Activated CD4-positive, CD25-positive, alpha-beta regulatory T cell (primary cell): ENCODE measurements at regions not wholly inside any gene's neighbourhood (a gene's known extent, or its start where the extent isn't known, plus 50 kb on each side); places are given as distances from the start of the nearest gene placed in this dataset.

Experiments used
- DNase-seq, 4 experiments: peaks; one replicate each; lab custom pipeline; 2025; lab: John Stamatoyannopoulos, UW

DNA sequence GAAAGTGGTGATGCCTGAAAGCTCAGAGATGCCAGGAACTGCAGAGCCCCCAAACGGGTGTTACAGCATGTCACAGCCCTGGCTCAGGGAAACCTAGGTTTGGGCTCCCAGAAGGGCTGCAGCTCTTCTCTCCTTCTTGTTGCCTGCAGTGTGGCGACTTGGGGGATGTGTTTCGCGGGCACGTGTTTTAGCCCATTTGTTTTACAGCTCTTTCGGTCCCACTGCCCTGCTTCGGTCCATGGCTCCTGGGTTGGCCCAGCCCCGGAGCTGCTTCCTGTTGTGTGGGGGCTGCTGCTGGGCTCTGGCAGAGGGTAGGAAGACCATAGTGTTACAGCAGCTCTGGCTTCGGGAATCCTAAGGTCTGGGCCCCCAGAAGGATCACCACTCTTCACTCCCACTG is 222.9 kb upstream of the RIOK2 start:
- DNase-seq: no peak

DNA sequence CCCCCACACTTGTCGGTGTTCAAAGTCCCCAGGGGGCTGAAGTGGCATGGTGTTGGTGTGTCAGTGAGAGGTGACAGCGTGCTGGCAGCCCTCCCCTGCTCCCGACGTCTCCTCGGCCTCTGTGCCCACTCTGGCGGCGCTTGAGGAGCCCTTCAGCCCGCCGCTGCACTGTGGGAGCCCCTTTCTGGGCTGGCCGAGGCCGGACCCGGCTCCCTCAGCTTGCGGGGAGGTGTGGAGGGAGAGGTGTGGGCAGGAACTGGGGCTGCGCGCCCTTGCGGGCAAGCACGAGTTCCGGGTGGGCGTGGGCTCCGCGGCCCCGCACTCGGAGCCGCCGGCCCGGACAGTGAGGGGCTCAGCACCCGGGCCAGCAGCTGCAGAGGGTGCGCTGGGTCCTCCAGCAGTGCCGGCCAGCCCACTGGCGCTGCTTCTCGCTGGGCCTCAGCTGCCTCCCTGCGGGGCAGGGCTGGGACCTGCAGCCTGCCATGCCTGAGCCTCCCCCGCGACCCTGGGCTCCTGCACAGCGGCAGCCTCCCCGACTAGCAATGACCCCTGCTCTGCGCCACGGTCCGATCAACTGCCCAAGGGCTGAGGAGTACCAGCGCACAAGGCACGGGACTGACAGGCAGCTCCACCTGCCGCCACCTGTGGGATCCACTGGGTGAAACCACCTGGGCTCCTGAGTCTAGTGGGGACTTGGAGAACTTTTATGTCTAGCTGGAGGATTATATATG is 224.1 kb upstream of the RIOK2 start:
- no peak for DNase-seq

DNA sequence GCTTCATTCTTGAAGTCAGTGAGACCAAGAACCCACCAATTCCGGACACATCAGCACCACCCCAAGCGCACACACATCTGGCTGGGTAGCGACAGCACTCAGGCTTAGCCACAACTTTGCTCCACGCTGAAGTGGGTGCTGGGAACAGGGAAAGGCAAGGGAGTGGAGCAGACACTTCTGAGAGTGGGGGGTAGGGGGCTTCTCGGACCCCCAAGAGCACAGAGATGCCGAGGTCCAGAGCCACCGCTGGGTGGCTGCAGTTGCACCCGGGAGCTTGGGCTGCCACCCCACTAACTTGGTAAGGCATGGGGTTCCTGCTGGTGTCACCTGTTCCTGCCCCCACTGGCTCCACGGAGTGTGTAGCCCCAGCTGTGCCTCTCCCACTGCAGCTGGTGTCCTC is 225.3 kb upstream of the RIOK2 start:
- no peak for DNase-seq

DNA sequence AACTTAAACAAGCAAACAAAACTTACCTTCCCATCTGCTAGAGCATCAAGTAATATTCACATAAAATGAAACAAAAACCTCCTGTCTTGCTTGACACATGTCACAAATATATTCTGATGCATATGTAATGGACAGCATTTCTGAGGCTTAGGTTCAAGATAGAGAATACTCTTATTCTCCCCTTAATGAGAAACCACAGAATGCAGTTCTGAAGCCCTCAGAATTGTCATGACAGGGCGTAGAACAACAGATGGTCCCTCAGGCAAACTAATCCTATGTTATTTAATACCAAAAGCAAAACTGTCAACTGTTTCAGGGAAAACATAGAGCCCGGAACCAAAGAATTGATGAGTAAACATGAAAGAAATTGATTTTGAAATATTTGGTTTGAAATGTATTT is 229.9 kb upstream of the RIOK2 start:
- no peak for DNase-seq

DNA sequence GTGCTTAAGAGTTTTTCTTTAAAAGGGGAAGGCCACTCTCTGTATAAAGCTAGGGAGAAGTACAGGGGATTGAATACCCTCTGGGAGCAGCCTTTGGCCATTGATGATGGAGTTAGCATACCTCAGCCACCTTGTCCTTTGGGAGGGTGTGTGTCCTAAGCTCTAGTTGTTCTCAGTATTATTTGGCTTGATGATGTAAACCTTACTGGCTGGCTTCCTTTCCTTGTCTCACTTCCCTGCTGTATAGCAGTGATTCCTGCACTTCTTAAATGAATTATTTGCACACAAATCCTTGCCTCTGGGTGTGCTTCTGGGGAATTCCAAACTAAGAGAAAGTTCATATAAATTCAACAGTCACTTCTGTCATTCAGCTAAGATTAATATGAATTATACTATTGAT is 234.9 kb upstream of the RIOK2 start:
- no peak for DNase-seq

DNA sequence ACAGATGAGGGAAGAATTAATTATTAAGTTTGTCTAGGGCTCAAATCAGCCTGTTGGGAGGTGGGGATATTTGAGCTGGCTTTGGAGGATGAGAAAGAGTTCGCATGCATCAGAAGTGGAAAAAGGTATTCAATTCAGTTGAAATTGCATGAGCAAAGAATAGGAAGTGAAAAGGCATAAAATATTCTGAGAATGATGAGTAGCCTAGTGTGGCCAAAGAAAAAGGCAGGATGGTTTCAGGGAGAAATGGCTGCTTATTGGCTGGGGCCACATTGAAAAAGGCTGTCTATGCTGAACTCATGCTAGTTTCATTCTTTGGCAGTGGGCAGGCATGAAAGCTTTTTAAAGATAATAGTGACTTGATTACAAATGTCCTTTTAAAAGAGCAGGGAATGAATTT is 235.4 kb upstream of the RIOK2 start:
- no peak for DNase-seq

DNA sequence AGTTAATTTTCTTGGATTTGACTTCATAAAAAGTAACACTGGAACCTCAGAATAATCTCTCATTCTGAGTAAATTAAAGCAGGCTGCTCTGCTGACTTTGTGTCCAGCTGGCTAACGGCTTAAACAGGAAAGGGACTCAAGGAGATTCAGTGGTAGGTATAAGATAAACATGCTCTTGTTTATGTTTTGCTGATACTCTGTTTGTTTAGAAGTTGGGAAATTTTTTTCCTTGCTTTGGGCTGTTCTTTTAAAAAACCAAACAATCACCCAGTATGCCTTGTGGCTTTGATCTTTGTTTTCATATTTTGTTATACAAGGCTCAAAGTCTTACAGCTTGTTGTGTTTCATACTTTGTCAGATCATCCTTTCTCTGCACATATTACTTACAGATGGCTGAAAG is 237.6 kb upstream of the RIOK2 start:
- DNase-seq: no peak

DNA sequence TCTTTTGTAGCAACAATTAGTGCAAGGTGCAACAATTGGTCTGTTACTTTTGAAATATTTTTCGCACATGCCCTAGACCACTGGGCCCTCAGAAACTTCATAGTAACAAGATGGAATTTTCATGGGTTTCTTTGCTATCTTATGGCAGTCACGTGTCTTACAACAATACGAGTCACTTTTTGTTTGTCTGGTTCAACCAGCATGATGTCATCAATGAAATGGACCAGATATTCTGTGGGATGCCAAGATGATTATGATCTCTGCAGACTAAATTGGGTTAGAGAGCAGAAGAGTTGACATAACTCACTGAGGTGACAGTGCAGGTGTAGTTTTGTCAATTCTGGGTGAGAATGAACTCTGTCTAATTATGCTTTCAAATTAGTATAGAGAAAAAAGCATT is 239.6 kb upstream of the RIOK2 start:
- no peak for DNase-seq

DNA sequence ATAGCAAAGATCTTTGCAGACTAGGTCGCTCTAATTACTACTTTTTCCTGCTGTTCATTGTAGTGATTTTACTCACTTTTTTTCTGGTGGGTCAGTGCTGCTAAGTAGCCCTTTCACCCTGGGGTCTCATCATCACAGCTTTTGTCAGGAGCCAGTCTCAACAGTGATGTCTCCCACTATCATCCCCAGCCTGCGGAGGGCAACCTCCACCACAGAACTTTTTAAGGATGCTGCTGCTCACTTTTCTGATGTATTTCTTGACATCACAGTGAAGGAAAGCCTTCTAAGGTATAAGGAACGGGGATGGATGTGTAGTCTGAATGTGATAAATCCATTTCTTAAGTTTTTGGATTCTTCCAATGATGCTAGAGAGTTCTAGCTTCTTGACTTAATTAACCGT is 242.5 kb upstream of the RIOK2 start:
- DNase-seq: peak in 1 of 4 experiments; percentile 9

DNA sequence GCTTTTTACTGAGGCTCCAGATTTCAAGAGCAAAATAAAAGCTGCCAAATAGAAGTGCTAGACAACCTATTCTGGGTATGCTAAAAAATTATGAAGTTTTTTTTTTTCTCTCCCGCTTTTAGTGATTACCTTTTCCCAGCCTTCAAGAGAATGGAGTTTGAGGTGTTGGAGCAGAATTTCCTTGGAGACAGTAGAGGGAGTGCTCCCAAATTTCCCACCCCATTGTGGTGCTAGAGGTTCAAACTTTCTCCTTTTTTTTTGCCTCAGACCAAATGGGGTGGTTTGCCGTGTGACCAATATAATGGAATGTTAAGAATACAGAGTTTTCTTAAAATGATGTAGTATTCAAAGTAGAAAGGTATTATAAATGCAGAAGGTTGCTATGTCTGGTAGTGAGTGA is 244.2 kb upstream of the RIOK2 start:
- no peak for DNase-seq

DNA sequence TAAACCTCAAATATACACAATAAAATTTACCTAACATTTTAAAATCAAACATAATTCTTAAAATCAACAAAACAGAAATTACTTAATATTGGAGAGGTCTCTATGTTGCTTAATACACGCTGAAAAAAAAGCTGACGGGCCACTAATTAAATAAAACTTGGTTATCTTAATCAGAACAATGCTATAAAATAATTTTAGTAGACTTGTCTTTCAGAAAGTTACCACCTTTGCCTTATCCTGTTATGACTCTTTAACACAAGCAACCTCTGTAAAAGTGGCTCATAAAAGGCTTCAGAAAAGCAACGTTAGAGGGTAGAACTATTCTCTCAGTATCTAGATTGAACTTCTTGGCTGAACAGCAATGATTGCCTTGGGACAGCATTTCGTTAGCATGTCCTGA is 251.0 kb upstream of the RIOK2 start:
- DNase-seq: no peak

DNA sequence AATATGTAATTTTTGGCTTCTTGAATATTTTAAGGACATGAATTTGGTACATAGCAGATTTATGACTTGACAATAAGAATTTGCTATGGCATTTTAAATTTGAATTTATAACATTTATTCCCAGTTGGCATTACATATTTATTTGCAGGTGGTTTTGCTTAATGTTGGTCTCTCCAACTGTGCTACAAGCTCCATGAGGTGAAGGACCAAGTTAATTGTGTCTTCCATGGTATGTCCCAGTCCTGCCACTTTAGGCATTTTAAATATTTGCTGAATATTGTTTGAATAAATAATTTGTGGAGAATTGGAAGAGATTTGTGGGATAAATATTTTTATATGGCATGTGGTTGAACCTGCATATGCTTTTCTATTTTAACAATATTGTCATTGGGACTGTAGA is 253.4 kb upstream of the RIOK2 start:
- DNase-seq: no peak

DNA sequence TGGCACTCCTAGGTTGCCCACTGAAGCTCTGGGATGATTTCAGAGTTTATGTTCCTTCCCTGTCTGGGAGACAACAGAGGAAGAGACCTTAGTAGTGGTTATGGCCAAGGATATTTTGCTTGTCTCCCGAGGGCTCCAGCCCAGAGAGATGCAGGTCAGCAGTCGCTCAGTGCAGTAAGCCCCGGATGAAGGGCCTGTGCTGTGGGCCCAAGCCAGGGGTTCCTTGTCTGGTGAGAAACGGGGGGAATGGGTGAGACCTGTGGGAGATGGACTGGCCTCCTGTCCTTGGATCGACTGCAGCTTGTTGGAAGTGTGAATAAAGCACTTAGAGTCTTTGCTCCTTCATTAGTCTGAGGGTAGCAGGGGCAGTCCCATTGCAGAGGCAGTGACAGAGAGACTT is 260.7 kb upstream of the RIOK2 start:
- DNase-seq: no peak

DNA sequence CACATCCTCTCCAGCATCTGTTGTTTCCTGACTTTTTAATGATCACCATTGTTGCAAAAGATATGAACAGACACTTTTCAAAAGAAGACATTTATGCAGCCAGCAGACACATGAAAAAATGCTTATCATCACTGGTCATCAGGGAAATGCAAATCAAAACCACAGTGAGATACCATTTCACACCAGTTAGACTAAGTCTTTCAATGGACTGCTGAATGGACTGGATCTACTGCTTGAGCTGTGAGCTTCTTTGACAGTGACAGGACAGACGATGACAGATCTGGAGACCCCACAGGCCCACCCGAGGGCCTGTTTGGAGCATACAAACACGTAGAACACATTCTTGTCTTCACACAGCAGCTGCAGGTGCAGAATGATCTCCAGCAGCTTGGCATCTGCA is 266.1 kb upstream of the RIOK2 start:
- no peak for DNase-seq

DNA sequence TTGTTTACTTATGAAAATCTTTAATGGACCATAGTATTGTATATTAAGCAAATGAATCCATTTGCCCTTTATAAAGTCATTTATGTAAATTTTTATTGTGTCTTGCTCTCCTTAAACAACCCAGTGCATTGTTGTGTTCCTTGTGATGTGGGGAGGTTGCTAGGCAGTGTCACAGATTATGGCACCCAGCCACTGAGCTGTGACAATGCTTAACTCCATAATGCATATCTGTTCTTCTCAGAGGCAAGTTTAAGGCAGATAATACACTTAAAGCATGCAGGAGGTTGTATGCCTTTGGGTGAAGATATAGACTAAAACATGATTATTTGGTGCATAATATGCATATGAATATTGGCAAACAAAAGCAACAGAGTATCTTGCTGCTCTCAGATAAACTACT is 269.6 kb upstream of the RIOK2 start:
- DNase-seq: no peak

DNA sequence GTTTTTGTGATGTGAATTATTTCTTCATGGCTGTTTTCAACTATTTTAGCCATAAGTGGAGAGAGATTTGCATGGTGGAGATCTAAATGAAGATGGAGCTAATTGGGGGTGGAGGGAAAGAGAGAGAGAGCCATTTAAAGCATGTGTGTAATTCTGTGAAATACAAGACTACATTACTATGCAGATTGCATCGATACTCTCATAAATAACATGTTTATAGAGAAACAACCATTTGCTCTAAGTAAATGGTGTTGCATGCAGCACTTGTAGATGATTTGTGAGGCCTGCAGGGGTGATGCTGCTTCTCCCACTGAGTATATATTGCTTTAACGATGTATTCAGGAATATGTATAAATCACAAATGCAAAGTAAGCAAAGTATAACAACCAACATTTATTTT is 270.2 kb upstream of the RIOK2 start:
- DNase-seq: no peak

DNA sequence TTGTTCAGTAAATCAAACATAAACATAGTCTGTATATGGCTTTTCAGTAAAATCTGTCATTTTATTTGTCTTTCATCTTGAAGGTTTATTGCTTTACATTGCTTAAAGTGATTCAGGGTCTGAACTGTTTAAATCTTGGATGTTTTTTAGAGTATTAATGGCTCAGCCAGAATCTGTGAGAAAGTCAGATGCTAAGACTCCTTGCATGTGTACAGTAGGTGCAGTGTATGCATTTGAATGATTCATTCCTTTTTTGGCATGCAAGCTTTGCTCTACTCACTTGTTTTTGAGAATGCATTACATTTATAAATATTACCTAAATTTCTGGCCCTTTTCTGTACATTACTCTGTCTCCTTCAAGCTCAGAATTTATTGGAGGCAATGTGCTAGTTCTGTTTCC is 271.0 kb upstream of the RIOK2 start:
- DNase-seq: no peak

DNA sequence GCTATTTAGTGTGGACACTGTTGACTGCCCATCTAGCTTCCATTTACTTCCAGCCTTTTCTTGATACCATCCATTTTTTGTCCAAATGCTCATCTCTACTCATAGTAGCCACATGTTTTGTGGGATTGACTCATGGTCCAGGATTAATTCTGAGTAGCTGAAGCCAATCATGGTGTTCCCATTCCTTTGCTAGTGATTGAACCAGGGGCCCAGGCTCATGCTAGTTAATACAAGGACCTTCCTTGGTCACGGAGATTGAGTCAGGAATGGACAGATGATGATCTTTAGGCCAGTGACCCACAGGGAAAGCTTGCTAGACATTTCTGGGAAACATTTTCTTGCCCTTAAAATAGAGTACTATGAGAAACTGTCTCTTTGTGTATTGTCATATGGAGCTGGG is 272.9 kb upstream of the RIOK2 start:
- no peak for DNase-seq

DNA sequence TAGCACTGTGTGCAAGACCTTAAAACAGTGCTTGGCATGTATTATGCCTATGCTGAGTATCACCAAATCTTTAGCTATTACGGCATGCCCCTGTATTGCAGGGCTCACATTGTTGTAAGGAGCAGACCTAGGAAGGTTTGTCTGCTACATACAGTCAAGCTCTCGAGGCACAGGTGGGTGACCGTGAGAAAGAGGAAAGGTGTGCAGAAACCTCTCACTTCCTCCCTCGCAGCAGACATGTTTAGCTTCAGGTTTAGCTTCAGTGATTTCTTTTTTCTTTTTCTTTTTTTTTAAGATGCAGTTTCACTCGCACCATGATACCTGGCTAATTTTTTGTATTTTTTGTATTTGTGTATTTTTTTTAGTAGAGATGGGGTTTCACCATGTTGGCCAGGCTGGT is 275.8 kb upstream of the RIOK2 start:
- DNase-seq: no peak

DNA sequence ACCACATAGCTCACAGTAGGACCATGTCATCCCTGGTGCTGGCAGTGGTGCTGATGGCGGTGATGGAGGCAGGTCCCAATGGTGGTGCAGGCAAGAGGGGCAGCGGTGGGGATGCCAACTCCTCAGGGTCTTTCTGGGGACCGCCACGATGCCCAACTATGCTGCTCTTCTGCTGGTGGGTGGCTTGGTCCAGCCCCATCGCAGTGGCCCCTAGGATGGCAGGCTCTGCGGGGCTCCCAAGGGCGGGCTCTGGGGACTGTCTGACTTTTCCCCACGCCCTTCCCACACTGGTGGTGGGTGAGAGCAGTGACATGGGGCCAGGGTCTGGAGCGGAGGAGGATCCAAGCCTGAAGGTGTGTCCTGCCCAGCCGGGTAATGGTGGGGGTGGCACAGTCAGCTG is 288.9 kb upstream of the RIOK2 start:
- DNase-seq: no peak

DNA sequence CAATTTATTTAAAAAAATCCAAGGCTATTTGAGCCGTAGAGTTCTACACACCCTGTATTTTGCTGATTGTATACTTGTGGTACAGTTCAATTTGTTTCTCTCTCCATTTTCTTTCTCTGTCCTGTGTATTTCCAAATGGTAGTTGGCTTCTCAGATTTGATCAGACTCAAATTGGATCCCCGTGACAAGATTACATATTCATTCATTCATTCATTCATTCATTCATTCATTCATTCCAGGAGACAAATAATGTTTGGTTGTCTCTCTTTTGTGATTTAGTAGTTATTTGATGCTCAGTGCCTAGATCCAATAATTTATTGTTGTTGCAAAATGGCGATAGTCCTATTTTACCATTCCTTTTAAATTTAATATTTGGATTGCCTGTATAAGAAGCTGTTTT is 292.8 kb upstream of the RIOK2 start:
- no peak for DNase-seq

DNA sequence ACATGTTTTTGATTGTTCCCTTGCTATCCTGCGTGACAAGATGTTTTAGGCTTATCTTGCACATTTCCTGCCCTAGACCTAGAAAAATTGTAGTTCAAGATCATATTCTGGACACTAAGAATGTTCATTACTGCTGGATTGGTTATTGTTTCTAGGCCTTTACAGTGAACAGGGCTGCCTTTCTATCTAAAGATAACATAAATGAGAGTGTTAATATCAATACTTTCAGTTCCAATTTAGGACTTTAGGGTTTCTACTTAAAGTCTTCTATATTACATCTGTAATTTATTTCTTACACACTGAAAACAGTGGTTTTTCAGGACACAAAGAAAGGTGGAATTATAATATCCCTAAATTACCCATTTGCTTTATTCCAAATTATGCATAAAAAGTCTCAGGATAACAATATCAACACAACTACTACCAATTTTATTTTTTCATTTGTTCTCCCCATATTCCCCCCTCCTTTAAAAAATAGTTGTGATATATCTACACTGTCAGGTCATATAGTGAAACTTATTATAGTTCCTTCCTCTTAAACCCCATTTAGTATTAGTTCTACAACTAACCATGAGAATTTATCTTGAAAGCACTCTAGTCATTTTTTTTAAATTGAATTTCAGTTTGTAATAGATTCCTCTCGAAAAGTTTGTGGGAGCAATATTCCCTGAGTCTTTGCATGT is 293.9 kb upstream of the RIOK2 start:
- no peak for DNase-seq

DNA sequence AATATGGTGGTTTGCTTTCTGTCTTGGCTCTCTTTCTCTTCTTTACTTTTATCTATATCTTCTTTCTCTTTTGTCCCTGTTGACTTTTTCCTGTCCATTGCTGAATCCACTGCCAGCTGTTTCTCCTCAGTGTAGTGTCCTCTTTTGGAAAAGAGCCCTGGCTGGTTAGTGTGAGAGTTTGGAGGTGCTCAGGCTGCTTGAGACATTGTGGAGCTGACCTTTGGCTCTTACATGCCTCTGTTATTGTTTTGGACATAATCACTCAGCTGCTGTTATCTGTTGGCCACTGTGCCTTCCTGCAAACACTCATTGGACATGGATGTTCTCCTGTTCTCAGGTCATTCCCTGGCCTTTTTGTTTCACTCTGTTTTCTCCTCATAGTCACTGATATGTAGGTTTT is 295.4 kb upstream of the RIOK2 start:
- DNase-seq: no peak

DNA sequence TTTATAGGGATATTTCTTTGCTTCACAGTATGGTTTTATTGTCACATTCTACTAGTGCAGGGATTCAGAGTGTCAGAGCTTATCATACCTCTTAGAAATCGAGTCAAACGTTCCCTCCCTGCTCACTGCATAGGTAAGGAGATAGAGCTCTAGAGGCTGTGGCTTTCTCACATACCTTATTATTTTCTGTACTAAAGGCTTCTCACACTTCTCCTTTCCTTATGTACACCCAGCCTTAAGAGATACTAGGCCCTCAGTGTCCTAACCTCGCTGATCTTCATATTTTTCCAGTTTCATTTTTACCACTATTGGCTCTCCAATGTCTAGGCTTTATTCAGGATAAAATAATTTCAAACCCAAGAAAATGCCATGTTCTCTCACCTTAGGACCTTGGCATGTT is 297.3 kb upstream of the RIOK2 start:
- no peak for DNase-seq
